Caco-2 (cell line): ENCODE measurements at regions not wholly inside any gene's neighbourhood (a gene's known extent, or its start where the extent isn't known, plus 50 kb on each side); places are given as distances from the start of the nearest gene placed in this dataset.

Experiments used
- BruUV-seq: library from RNA; stranded (reverse); fragments of 400-500 nt; replicated peaks from 2 replicates; lab custom pipeline; 2021; lab: Mats Ljungman, UMichigan
- CTCF ChIA-PET: fragments of 300-600 bp; sonication (Branson Sonifier 250); formaldehyde crosslinking; loops from one replicate; lab custom pipeline; 2022; ENCODE audit warnings: antibody characterized with exemption; lab: Charles Lee
- POLR2A ChIA-PET: fragments of 300-600 bp; sonication (Branson Sonifier 250); formaldehyde crosslinking; loops from one replicate; lab custom pipeline; 2022; ENCODE audit warnings: antibody characterized with exemption; lab: Charles Lee
- DNase-seq, 2 experiments: peaks; one replicate each; pipeline versions ENCODE4 v3.0.0 to v3.0.0-alpha.2; 2020 to 2022
- H3K27me3 ChIP-seq: replicated peaks from 2 replicates; pipeline ENCODE4 v1.6.0; 2011; ENCODE audit warnings: low read length; ENCODE audit not compliant: control insufficient read depth, insufficient read depth
- H3K36me3 ChIP-seq: 2 replicates; pipeline ENCODE4 v1.5.1; 2011; ENCODE audit warnings: low read length; ENCODE audit not compliant: control insufficient read depth, insufficient read depth
- H3K4me1 ChIP-seq: fragments of 250-450 bp; sonication (Bioruptor Pico); 2 replicates; pipeline ENCODE4 v1.5.1; 2020; ENCODE audit warnings: mild to moderate bottlenecking
- H3K4me3 ChIP-seq: 2 replicates; pipeline ENCODE4 v1.5.1; 2011; ENCODE audit warnings: low read depth, mild to moderate bottlenecking, control low read depth, low read length
- H3K9me3 ChIP-seq: fragments of 250-450 bp; sonication (Bioruptor Pico); 2 replicates; pipeline ENCODE4 v1.5.1; 2020; ENCODE audit warnings: mild to moderate bottlenecking, moderate library complexity
- H3K27ac Mint-ChIP-seq: one replicate; pipeline ENCODE4 v1.8.0; 2022; ENCODE audit warnings: mixed read lengths; ENCODE audit not compliant: unreplicated experiment
- H3K27me3 Mint-ChIP-seq: one replicate; pipeline ENCODE4 v1.8.0; 2022; ENCODE audit warnings: mixed read lengths; ENCODE audit not compliant: insufficient read depth, unreplicated experiment
- H3K36me3 Mint-ChIP-seq: one replicate; pipeline ENCODE4 v1.8.0; 2022; ENCODE audit warnings: mild to moderate bottlenecking, mixed read lengths; ENCODE audit not compliant: insufficient read depth, unreplicated experiment
- H3K4me1 Mint-ChIP-seq: one replicate; pipeline ENCODE4 v1.8.0; 2022; ENCODE audit warnings: low read depth, mixed read lengths; ENCODE audit not compliant: unreplicated experiment
- H3K4me3 Mint-ChIP-seq: one replicate; pipeline ENCODE4 v1.8.0; 2022; ENCODE audit warnings: mild to moderate bottlenecking, moderate library complexity, mixed read lengths; ENCODE audit not compliant: unreplicated experiment
- H3K9me3 Mint-ChIP-seq: one replicate; pipeline ENCODE4 v1.8.0; 2022; ENCODE audit warnings: mixed read lengths; ENCODE audit not compliant: unreplicated experiment
- intact Hi-C: fragments of 100-400 bp; cut with micrococcal nuclease; formaldehyde crosslinking; loops from one replicate; pipeline ENCODE4 v1.10.0; 2022; ENCODE audit not compliant: unreplicated experiment
- TF ChIP-seq, protein P1 (sequence below), 2 experiments: fragments of 200-600 bp in 1 of 2; IDR thresholded peaks; 1 replicate in 1 of 2; 2 replicates in 1 of 2; pipeline versions ENCODE4 v1.5.1 to v1.8.0; 2011 to 2022; ENCODE audit warnings: antibody characterized with exemption in 1 of 2, control low read depth in 1 of 2, inconsistent platforms in 1 of 2, low read depth in 1 of 2, low read length in 1 of 2, mild to moderate bottlenecking in 1 of 2, moderate library complexity in 1 of 2; ENCODE audit not compliant: insufficient read depth in 1 of 2, severe bottlenecking in 1 of 2, unreplicated experiment in 1 of 2

DNA sequence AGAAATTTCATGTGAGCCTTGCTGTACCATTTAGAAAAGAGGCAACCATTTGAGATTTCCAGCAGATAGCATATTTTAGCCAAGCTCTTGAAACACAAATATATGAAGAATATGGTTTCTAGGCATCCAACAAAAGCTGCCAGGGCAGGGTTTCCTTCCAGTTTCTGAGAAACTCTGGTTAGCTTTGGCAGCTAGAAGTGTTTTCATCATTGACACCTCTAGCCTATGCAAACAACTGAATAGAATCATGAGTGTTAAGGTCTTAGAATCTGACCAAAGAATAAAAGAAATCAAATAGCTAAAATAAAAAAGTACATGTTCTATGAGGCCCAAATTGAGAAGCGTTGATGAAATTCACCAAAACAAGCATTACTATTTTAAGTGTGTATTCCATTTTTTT, 188.1 kb downstream of the TMEM167A start:
- Mint-ChIP-seq H3K27me3 (no peaks in the 10 kb centered on the region), H3K36me3 (no peaks in the 10 kb centered on the region), H3K4me3 (no peak overlapping the region), H3K9me3 (peaks cover 10% of the 10 kb centered on the region), H3K27ac (no peak overlapping the region), H3K4me1 (peaks cover 6% of the 10 kb centered on the region)
- no peaks in the 10 kb centered on the region for H3K36me3 ChIP-seq
- BruUV-seq, result no TSS peak
- CTCF ChIA-PET, result no interaction called here
- no peak overlapping the region for H3K4me3 ChIP-seq
- TF ChIP-seq, protein P1, sequence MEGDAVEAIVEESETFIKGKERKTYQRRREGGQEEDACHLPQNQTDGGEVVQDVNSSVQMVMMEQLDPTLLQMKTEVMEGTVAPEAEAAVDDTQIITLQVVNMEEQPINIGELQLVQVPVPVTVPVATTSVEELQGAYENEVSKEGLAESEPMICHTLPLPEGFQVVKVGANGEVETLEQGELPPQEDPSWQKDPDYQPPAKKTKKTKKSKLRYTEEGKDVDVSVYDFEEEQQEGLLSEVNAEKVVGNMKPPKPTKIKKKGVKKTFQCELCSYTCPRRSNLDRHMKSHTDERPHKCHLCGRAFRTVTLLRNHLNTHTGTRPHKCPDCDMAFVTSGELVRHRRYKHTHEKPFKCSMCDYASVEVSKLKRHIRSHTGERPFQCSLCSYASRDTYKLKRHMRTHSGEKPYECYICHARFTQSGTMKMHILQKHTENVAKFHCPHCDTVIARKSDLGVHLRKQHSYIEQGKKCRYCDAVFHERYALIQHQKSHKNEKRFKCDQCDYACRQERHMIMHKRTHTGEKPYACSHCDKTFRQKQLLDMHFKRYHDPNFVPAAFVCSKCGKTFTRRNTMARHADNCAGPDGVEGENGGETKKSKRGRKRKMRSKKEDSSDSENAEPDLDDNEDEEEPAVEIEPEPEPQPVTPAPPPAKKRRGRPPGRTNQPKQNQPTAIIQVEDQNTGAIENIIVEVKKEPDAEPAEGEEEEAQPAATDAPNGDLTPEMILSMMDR (IDR thresholded peaks at IDR 0.05; ENCODE audit: insufficient read depth in 1 of 2, low read depth in 1 of 2, low read length in 1 of 2, severe bottlenecking in 1 of 2, unreplicated experiment in 1 of 2), result no peak
- POLR2A ChIA-PET, result no interaction called here
- intact Hi-C loops, result loop anchor here (5.0 kb wide), 1 partner anchor 673 kb away; no protein-coding TSS in a partner anchor
- no peaks in the 10 kb centered on the region for H3K9me3 ChIP-seq
- H3K27me3 ChIP-seq, result no peaks in the 10 kb centered on the region
- DNase-seq, result no peak
- H3K4me1 ChIP-seq, result no peaks in the 10 kb centered on the region

GRCh38 chr5:82886911-82887310, 190.3 kb downstream of the TMEM167A start:
- ChIA-PET POLR2A (no interaction called here), CTCF (no interaction called here)
- intact Hi-C loops, result loop anchor here (5.0 kb wide), 1 partner anchor 675 kb away; no protein-coding TSS in a partner anchor
- Histone ChIP-seq H3K9me3 (no peaks in the 10 kb centered on the region), H3K4me1 (no peaks in the 10 kb centered on the region), H3K4me3 (no peak overlapping the region), H3K36me3 (no peaks in the 10 kb centered on the region), H3K27me3 (no peaks in the 10 kb centered on the region)
- H3K4me3 Mint-ChIP-seq, result no peak overlapping the region
- H3K36me3 Mint-ChIP-seq, result no peaks in the 10 kb centered on the region
- peaks cover 10% of the 10 kb centered on the region for H3K9me3 Mint-ChIP-seq
- no peak overlapping the region for H3K27ac Mint-ChIP-seq
- TF ChIP-seq, protein P1 (IDR thresholded peaks at IDR 0.05; ENCODE audit: insufficient read depth in 1 of 2, low read depth in 1 of 2, low read length in 1 of 2, severe bottlenecking in 1 of 2, unreplicated experiment in 1 of 2), result no peak
- H3K4me1 Mint-ChIP-seq, result peaks cover 6% of the 10 kb centered on the region
- H3K27me3 Mint-ChIP-seq, result no peaks in the 10 kb centered on the region
- DNase-seq, result no peak
- no TSS peak for BruUV-seq

- no peak overlapping the region for H3K4me3 ChIP-seq
- H3K27me3 Mint-ChIP-seq, result no peaks in the 10 kb centered on the region
- no peaks in the 10 kb centered on the region for H3K9me3 ChIP-seq
- no peak overlapping the region for H3K27ac Mint-ChIP-seq
- no peaks in the 10 kb centered on the region for H3K36me3 ChIP-seq
- H3K4me1 Mint-ChIP-seq, result peaks cover 6% of the 10 kb centered on the region
- no peak overlapping the region for H3K4me3 Mint-ChIP-seq
- H3K36me3 Mint-ChIP-seq, result no peaks in the 10 kb centered on the region
- no peaks in the 10 kb centered on the region for H3K27me3 ChIP-seq
- intact Hi-C loops, result loop anchor here (5.0 kb wide), 1 partner anchor 676 kb away; no protein-coding TSS in a partner anchor
- DNase-seq, result no peak
- TF ChIP-seq, protein P1 (IDR thresholded peaks at IDR 0.05; ENCODE audit: insufficient read depth in 1 of 2, low read depth in 1 of 2, low read length in 1 of 2, severe bottlenecking in 1 of 2, unreplicated experiment in 1 of 2), result peak in 1 of 2 experiments; percentile 21
- CTCF ChIA-PET, result no interaction called here
- H3K9me3 Mint-ChIP-seq, result peaks cover 10% of the 10 kb centered on the region
- POLR2A ChIA-PET, result no interaction called here
- BruUV-seq, result no TSS peak
- H3K4me1 ChIP-seq, result no peaks in the 10 kb centered on the region
These were observed 191.4 kb downstream of the TMEM167A start for GRCh38 chr5:82885627-82886389.
